Activated T-cell treated with anti-CD3 and anti-CD28 coated beads, Interleukin-2, amount 50 U/mL, for 4 hours (primary cell): ENCODE measurements at regions not wholly inside any gene's neighbourhood (a gene's known extent, or its start where the extent isn't known, plus 50 kb on each side); places are given as distances from the start of the nearest gene placed in this dataset.

Experiments
- ATAC-seq, 2 donors: fragments of 200-7000 bp; cut with Tn5 transposase; one replicate each; pipeline ENCODE4 v1.10.0; 2021
- DNase-seq: peaks from one replicate; pipeline ENCODE4 v3.0.0-alpha.2; 2020
- H3K27me3 Mint-ChIP-seq: one replicate; pipeline ENCODE4 v1.8.0; 2021; ENCODE audit warnings: low read depth, mixed read lengths
- H3K36me3 Mint-ChIP-seq: one replicate; pipeline ENCODE4 v1.8.0; 2022; ENCODE audit warnings: mixed read lengths; ENCODE audit not compliant: insufficient read depth
- H3K4me1 Mint-ChIP-seq: one replicate; pipeline ENCODE4 v1.8.0; 2021; ENCODE audit warnings: low read depth, mixed read lengths
- H3K4me3 Mint-ChIP-seq: one replicate; pipeline ENCODE4 v1.8.0; 2021; ENCODE audit warnings: mild to moderate bottlenecking, moderate library complexity, mixed read lengths
- H3K9me3 Mint-ChIP-seq: one replicate; pipeline ENCODE4 v1.8.0; 2021; ENCODE audit warnings: mixed read lengths

DNA sequence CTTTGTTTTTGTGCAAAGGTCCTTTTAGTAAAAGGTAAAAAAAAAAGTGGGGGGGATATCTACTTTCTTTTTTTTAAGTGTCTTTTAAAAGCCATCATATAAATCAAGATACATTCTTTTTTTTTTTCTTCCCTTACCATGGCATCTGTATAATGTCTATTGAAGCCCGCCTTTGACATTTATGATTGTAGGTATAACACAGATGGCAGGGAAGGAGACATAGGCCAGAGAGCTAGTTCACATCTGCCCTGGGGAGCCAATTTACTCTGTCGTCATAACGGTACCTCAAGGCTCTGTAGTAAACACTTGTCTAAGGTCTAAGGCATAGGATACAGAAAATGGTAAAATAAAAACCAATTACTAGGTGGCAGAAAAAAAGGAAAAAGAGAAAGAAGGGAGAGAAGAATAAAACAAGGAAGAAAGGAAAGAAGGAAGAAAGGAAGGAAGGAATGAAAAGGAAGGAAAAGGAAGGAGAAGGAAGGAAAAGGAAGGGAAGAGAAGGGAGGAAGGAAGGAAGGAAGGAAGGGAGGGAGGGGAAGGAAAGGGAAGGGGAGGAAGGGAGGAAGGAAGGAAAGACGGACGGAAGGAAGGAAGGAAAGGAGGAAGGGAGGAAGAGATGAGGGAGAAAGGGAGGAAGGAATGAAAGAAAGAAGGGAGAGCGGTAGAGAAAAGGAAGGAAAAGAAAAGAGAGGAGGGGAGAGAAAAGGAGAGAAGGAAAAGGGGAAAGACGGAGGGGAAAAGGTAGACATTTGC, 343.5 kb downstream of the RBM43 start:
- Mint-ChIP-seq H3K27me3 (no peaks in the 10 kb centered on the region), H3K9me3 (no peaks in the 10 kb centered on the region), H3K36me3 (no peaks in the 10 kb centered on the region), H3K4me3 (no peak overlapping the region), H3K4me1 (no peaks in the 10 kb centered on the region)
- ATAC-seq = no peak
- no peak for DNase-seq

DNA sequence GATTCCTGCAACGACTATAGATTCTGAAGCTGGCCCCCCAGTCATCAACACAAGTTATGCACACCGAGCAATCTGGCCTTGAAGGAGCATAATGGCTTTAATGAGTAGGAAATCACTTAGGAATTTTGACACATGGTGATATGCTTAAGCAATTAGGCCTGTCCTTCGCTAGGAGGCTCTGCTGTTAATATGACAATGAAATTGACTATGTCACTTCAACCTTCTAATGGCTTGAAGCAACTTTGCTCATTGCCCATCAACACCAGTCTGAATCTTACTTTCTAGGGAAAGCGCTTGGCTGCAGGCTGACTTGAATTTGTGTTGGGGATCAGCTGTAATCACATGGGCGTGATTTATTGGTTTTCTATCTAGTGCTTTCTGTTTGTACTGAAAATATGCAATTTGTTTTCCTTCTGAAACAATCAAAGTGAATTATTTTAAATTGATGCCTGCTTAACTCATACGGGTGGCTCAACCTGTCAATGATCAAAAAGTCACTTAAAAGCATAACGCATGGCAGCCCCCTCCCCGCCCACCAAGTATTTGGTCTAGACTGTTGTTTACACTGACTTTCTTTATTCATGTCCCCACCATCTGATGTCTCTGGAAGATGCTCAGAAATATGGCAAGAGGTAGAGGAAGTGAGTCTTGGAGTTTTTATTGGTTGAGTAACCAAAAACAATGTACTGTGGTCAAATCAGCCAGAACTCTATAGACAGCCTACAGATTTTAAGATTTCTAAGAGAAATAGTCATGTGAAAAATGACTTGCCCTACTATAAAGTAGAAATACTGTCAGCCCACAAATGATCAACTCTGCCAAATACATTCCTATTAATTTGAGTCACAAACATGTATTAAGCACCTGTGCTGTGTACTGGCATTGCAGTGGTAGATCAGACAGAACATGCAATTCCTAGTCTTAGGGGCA, 344.9 kb downstream of the RBM43 start:
- H3K27me3 Mint-ChIP-seq = no peaks in the 10 kb centered on the region

DNA sequence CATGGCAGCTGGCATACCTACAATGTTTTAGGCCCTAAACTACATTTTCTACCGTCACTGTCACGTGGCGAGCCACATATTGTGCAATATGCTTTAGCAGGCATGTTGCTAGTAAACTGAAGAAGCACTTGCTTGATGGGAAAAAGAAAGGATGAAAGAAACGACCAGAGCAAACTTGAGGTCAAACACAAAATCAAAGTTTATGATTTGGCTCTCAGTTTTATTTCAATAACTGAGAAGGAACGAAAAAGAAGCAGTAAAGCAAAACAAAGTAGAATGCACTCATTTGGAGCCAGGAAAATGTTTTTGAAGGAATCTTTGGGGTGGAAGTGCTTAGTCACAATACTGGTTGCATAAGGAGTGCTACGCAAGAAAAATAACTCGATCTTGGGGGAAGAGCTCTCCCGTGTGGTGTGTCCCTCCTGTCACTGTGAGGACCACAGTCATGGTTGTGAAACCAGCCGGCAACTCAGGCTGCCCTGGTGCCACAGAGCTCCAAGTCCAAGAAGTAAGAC, 349.8 kb downstream of the RBM43 start:
- ATAC-seq = no peak

More for the DNA sequence above, 344.9 kb downstream of the RBM43 start:
- H3K4me1 Mint-ChIP-seq = no peaks in the 10 kb centered on the region
- no peak for DNase-seq
- H3K9me3 Mint-ChIP-seq = no peaks in the 10 kb centered on the region
- H3K36me3 Mint-ChIP-seq = no peaks in the 10 kb centered on the region
- no peak for ATAC-seq
- no peak overlapping the region for H3K4me3 Mint-ChIP-seq

DNA sequence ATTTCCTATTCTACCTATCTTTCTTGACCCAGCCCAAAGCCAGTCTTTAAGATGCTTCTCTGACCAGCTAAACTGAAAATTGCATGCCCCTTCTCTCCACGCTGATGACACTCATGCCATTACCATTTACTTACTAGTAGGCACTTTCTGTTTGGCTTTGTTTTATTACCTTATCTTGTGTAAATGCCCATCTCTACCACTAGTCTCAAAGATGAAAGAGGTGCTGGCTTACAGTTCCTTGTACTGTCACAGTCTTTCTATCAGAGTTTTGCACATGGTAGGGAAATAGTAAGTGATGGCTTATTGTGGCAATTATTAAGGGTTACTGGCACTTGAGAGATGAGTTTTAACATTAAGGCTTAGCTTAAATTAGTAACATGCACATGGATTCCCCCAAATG, 352.1 kb downstream of the RBM43 start:
- Mint-ChIP-seq H3K27me3 (no peaks in the 10 kb centered on the region), H3K9me3 (peaks cover 7% of the 10 kb centered on the region), H3K4me1 (no peaks in the 10 kb centered on the region), H3K36me3 (no peaks in the 10 kb centered on the region), H3K4me3 (no peak overlapping the region)
- ATAC-seq = no peak
- no peak for DNase-seq

More for the DNA sequence above, 349.8 kb downstream of the RBM43 start:
- Mint-ChIP-seq H3K9me3 (peaks cover 7% of the 10 kb centered on the region), H3K4me1 (no peaks in the 10 kb centered on the region), H3K36me3 (no peaks in the 10 kb centered on the region), H3K27me3 (no peaks in the 10 kb centered on the region), H3K4me3 (no peak overlapping the region)
- DNase-seq = no peak

DNA sequence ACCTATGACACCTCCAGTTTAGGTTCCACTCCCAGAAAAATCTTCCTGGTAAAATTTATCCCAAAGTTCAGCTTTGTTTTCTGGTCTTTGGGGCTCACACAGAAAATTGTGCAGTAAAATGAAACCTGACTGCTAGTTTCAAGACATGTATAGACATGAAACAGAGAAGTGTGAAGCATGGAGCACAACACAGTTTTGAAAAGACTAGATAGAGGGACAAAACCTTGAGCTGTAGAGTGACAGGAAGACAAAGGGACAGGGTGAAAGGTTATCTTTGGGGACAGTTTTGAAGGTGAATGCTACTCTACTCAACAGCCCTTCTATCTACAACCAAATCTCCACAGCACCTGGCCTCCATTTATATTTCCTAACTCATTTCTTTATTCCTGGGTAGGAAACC, 352.6 kb downstream of the RBM43 start:
- no peak for ATAC-seq
- H3K9me3 Mint-ChIP-seq = peaks cover 7% of the 10 kb centered on the region
- H3K27me3 Mint-ChIP-seq = no peaks in the 10 kb centered on the region
- no peak for DNase-seq
- no peaks in the 10 kb centered on the region for H3K4me1 Mint-ChIP-seq
- H3K36me3 Mint-ChIP-seq = no peaks in the 10 kb centered on the region
- no peak overlapping the region for H3K4me3 Mint-ChIP-seq

DNA sequence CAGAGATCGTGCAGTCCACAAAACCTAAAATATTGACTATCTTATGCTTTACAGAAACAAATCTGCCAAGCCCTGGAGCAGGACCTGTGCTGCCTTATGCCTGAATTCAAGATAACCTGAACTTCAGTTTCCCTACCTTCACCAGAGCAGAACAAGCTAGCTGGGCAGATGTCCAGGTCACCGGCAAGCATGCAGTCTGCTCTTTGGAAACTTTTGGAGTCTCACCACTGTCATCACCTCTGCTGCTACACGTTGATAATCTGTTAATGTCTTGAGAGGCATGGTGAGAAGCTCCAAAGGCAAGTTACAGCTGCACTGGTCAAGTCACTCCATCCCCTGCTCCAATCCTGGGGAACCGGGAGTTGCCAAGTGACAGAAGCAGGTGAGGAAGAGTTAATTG, 354.2 kb downstream of the RBM43 start:
- DNase-seq (no peak), ATAC-seq (no peak)
- no peaks in the 10 kb centered on the region for H3K36me3 Mint-ChIP-seq
- H3K27me3 Mint-ChIP-seq = no peaks in the 10 kb centered on the region
- no peak overlapping the region for H3K4me3 Mint-ChIP-seq
- no peaks in the 10 kb centered on the region for H3K4me1 Mint-ChIP-seq
- peaks cover 7% of the 10 kb centered on the region for H3K9me3 Mint-ChIP-seq

DNA sequence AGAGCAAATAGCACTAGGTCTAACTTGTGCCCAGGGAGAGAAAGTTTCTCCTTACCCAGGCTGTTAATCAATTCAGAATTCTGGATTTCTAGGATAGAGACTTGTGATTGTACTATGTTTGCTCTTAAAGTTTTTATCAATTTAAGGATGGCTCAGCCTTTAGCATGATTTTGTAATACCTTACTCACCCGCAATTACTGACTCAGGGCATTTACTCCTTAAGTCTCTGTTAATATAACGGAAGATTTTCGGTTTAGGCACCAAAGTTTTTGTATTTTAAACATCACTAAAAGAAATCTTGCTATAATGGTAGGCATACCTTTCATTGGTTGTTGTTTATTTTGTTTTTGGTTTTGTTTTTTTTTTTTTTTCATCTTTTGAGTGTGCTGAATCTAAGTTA, 358.2 kb downstream of the RBM43 start:
- H3K4me3 Mint-ChIP-seq = no peak overlapping the region
- no peaks in the 10 kb centered on the region for H3K36me3 Mint-ChIP-seq
- ATAC-seq (no peak), DNase-seq (no peak)
- H3K4me1 Mint-ChIP-seq = no peaks in the 10 kb centered on the region
- H3K9me3 Mint-ChIP-seq = peaks cover 11% of the 10 kb centered on the region
- no peaks in the 10 kb centered on the region for H3K27me3 Mint-ChIP-seq

DNA sequence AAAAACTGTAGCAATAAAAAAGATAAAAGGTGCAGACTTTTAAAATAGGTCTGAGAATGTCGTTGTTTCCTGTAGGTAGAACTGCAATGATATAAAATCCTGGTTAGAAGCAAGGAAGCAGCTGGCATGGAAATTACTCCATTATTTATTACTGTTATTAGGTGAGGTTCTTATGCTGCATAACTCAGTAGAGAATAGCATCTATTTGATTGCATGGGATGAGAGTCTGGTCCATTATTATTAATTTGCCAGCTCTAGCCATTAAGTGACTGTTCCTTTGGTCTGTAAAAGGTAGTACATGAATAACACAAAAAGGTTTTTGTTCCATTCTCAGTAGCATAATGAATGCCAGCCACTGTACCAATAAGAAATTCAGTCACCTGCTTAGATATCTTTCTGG, 358.6 kb downstream of the RBM43 start:
- ATAC-seq (no peak), DNase-seq (no peak)
- no peak overlapping the region for H3K4me3 Mint-ChIP-seq
- H3K4me1 Mint-ChIP-seq = no peaks in the 10 kb centered on the region
- H3K27me3 Mint-ChIP-seq = no peaks in the 10 kb centered on the region
- no peaks in the 10 kb centered on the region for H3K36me3 Mint-ChIP-seq
- peaks cover 11% of the 10 kb centered on the region for H3K9me3 Mint-ChIP-seq

DNA sequence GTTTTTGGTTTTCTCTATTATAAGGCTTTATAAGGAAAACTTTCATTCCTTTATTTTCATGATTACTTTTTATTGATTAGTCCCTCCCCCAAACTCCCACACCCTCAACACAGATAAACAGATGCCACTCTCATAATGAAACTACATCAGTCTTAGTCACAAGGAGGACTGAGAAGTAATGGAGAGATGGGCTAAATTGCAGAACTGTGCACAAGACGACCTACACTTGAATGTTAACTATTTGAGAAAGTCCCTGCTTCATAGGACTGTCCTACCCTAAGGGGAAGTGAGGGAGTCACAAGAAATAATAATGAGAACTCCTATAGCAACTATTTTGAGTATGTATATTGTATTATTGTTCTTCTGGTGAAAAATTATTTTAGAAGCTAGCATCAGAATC, 360.8 kb downstream of the RBM43 start:
- Mint-ChIP-seq H3K27me3 (no peaks in the 10 kb centered on the region), H3K36me3 (no peaks in the 10 kb centered on the region)
- no peak for ATAC-seq

DNA sequence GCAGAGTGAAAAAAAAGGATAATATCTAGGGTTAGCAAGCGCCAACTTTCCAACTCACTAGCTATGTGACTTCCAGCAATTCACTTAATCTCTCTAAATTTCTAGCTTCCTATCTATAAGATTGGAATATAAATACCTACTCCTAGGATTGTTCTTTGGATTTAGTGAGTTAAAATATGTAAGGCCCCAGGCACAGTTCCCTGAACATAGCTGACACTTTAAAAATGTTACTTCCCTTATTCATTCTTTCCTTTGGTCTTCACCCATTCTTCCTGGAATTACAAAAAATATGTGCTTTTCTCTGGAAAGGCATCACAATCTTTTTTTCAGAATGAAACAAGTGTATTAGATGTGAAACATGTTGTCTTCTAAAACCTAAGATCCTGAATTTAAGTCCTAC, 365.7 kb downstream of the RBM43 start:
- Mint-ChIP-seq H3K9me3 (peaks cover 6% of the 10 kb centered on the region), H3K4me3 (no peak overlapping the region), H3K27me3 (no peaks in the 10 kb centered on the region), H3K4me1 (no peaks in the 10 kb centered on the region), H3K36me3 (no peaks in the 10 kb centered on the region)
- DNase-seq (no peak), ATAC-seq (no peak)

More for the DNA sequence above, 360.8 kb downstream of the RBM43 start:
- no peak overlapping the region for H3K4me3 Mint-ChIP-seq
- peaks cover 11% of the 10 kb centered on the region for H3K9me3 Mint-ChIP-seq
- H3K4me1 Mint-ChIP-seq = no peaks in the 10 kb centered on the region
- no peak for DNase-seq

DNA sequence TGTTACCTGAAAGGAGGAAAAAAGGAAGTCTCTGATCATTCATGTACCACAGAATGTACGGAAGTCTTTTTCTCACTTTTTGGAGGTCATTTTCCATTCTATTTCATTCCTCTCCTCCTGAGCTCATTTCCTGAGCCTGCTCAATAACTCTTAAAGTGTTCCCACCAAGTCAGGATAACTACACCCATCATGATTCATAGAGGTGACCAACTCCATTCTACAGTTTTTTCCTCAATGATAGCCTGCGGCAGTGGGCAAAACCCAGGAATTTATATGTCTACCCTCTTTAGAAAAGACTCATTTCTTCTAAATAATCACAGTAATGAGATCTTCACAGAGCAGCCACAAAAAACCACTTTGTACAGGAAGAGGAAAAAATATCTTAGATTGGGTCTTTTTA, 372.5 kb downstream of the RBM43 start:
- no peak for ATAC-seq
- no peak for DNase-seq
- H3K4me1 Mint-ChIP-seq = no peaks in the 10 kb centered on the region
- no peaks in the 10 kb centered on the region for H3K36me3 Mint-ChIP-seq
- no peaks in the 10 kb centered on the region for H3K27me3 Mint-ChIP-seq
- no peaks in the 10 kb centered on the region for H3K9me3 Mint-ChIP-seq
- no peak overlapping the region for H3K4me3 Mint-ChIP-seq

DNA sequence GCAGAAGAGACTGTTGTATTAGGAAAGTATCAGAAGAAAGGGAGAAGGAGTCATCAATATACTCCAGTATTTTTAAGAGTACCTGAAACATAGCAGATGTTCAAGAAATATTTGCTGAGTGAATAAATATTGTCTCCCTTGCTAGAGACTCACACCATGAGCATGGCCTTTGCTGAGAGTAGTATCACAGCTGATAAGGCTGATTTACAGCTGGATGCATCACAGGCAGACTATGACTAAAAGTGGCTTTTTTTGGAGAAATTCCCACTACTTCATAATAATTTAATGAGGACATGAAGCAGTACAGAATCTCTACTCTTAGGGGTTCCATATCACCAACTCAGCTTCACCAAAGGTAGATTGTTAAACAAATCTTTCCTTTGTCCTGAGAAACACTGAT, 373.3 kb downstream of the RBM43 start:
- no peak for ATAC-seq
- H3K9me3 Mint-ChIP-seq = no peaks in the 10 kb centered on the region
- H3K36me3 Mint-ChIP-seq = no peaks in the 10 kb centered on the region
- H3K4me1 Mint-ChIP-seq = no peaks in the 10 kb centered on the region
- no peaks in the 10 kb centered on the region for H3K27me3 Mint-ChIP-seq
- H3K4me3 Mint-ChIP-seq = no peak overlapping the region
- no peak for DNase-seq

DNA sequence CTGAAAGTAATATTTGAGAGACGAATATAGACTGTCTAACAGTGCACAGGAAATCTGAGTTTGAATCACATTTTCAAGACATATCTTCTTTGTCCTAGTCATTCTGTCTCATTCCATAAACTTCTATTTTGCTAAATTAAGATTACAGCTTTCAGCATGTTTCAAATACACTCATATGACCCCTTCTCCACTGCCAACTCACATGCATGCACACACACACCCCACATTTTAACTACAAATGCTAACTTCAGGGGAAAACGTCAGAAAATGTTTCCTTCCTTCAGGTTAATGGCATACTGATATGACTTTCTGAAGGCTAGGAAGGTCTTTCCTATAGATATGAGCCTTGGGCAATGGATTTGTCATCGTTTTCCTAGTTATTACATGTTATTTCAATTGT, 373.7 kb downstream of the RBM43 start:
- no peaks in the 10 kb centered on the region for H3K27me3 Mint-ChIP-seq

DNA sequence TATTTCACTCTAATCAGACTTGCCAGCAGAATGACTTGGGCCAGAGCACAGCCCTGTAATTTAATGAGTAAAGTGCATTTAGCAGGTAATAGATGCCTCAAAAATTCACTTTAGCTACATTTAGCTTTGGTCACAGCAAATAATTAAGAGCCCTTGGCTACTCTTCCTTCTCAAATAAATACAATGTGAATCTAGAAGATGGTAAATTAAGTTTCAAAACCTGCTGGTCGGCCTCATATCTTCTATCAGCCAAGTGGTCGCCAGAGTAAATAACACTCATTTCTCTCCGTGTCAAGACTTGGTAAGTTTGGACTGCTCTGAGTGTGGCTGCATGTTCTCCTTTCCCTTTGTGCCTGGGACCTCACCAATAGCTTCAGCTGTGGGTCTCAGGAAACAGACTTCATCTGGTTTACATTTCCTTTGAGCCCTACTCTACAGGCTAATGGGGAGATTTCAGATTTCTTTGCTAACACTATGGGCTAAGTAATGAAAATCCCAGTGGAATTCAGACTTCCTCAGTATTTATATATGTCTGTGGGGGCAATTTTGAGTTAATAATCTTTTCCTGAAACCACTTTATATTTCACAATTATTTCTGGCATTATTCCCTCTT, 375.8 kb downstream of the RBM43 start:
- no peak for ATAC-seq
- Mint-ChIP-seq H3K4me1 (no peaks in the 10 kb centered on the region), H3K36me3 (no peaks in the 10 kb centered on the region), H3K27me3 (no peaks in the 10 kb centered on the region), H3K9me3 (no peaks in the 10 kb centered on the region), H3K4me3 (no peak overlapping the region)
- DNase-seq = no peak

More for the DNA sequence above, 373.7 kb downstream of the RBM43 start:
- no peaks in the 10 kb centered on the region for H3K36me3 Mint-ChIP-seq
- DNase-seq (no peak), ATAC-seq (no peak)
- H3K4me1 Mint-ChIP-seq = no peaks in the 10 kb centered on the region
- H3K9me3 Mint-ChIP-seq = no peaks in the 10 kb centered on the region
- no peak overlapping the region for H3K4me3 Mint-ChIP-seq
